GM18499 (cell line): ENCODE measurements at regions not wholly inside any gene's neighbourhood (a gene's known extent, or its start where the extent isn't known, plus 50 kb on each side); places are given as distances from the start of the nearest gene placed in this dataset.

ENCODE experiments used
- ATAC-seq: cut with Tn5 transposase; IDR thresholded peaks from one replicate; pipeline ENCODE4 v1.9.1; 2021; ENCODE audit warnings: moderate number of reproducible peaks; ENCODE audit not compliant: insufficient read depth, unreplicated experiment

DNA sequence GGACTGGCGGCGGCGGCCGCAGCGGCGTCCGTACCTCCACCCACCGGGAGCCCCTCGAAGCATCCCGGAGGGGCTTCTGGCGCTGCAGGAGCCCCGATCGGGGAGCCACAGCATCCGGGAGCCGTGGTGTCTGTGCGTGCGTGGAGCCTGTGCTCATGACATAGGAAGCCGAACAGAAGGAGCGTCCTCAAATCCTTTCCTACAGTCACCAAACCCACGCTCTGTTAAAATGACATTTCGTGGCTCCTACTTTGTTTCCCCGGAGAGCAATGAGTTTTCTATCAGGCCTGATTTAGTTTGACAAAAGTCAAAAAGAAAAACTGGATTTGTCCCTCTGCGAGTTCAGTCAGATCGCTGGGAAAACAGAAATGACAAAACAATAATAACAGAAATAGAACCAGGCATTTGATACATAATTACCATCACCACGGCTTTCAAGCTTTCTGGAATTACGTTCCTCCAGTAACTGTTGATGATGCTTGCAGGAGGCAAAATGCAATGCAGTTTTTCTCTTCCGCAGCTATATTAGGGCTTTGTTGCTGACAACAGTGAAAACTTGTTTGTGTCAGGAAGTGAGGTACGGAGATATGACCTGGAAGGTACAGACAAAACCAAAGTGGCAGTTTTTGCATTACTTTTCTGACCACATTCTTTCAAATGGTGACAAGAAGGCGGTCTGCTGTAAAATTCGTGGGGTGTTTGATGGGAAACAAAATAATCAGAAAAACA lies 219.3 kb upstream of the MKLN1 start:
- ATAC-seq, result no peak

DNA sequence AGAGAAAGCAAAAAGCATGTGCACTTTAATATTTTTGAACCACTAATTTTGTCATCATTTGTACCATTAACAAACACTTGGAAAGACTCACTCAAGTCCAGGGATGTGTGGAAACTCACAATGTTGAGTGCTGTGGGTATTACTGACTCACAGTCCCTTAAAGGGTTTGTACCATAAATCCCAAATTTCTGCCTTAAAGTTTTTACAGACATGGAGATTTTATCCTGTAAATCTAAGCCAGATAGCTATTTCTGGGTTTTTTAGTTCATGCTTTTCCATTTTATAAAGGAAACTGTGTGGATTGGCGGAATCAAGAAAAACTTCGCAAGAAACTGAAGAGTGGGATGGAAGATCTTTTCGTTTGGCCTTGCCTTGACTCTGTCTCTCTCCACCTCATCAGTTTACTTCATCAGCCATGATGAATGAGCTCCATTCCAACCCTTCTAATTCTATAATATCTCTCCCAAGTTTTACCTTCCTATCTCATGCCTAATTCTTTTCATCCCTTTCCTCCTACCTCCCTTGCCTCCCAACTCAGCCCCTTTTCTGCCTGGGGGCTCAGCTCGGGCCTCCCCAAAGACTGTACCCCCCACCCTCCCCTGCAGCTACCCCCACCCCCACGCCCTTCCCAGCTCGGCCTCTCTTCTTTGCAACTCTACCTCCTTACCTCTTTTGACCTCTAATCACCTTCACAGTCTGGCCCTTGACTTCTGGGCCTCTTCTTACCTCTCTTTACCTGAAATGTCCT lies 218.5 kb upstream of the MKLN1 start:
- ATAC-seq, result no peak

DNA sequence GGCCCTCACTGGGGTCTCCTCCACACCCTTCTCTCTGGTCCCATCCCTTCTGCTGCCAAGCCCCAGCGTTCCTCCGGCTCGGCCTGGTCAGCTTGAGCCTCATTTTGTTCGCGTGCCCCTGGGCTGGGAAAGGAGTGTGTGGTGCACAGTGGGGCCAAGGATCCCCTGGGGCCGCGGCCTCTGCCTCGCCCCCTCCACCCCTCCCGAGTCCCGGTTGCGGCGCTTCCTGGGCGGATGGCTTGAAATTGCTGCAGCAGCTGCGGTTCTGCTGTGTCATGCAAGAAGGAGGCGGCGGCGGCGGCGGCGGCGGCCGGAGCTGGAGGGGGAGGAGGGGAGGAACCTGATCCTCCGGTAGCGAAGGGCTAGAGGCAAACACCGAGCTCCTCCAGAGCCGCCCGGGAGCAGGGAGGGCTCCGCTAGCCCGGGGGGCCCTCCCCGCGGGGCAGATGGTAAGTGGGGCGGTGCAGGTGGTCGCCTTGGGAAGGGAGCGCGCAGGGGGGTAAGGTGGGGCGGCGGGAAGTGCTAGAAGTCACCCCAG lies 217.8 kb upstream of the MKLN1 start:
- ATAC-seq, result no peak

DNA sequence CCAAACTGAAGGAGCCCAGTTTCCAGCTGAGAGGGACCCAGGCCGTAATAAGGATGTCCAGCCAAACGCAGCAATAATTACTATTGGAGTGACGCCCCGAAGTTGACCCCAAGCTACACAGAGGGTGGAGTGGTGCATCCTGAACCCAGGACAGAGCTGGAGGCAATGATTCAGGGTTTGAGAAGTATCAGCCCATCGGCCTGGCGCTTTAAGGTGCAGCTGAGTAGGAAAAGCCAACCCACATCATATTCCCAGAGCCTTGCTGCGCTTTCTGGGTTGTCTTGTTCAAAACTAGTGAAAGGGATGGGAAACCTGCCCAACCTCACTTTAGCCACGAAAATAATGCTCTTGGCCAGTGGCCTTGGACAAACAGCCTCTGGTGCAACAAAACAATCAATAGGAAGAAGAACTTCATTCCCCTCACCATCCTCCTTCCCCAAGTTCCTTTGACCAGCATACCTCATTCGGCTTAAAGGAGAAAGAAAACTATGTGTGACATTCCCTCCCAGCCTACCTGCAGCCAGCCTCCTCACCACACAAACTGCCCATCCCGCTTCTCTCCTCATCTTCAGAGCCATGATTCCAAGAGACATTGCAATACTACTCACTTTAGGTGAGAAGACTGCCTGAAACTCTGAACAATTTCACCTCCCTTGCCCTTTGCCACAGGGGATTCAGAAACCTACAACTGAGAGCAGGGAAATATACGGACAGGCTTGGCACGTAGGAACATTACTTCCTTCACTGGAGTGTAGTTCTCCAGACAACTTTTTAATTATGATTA lies 217.2 kb upstream of the MKLN1 start:
- ATAC-seq, result no peak

DNA sequence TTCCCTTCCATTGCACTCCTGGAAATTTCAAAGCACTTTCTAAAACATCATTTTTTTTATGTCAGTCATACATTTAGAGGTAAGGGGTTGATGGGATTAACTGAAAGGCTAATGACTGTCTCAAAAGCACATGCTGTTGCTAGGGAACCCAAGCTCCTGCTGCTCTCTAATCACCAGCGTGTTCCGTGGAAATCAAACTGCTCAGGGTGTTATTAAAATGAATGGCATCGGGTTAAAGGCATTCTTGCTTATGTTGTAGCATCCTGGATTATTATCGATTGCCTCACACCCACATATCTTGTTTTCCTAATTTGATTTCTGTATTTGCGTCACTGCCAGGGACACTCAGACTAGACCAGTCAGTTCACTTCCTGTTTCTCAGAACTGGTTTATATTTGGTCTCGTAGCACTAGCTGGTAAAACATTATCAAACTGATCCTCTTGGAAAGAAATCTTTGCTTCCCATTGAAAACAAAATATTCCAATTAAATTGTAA lies 216.5 kb upstream of the MKLN1 start:
- ATAC-seq, result no peak

DNA sequence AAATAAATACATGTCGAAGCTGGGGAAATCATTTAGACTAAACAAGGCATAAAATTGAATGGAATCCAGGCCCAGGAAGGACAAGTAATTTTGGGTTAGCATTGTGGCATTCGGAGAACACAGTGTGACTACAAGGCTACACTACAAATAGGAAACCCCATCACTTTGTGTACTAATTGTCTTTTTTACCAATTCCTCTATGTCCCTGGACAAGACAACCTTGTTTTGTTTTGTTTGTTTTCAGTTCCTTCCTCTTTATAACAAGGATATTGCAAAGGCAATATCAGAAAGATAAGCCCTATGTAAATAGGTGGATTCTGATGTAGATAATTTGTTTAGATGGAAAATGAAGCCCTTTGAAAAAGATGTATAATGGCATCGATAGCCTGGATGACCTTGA lies 215.9 kb upstream of the MKLN1 start:
- ATAC-seq, result no peak

DNA sequence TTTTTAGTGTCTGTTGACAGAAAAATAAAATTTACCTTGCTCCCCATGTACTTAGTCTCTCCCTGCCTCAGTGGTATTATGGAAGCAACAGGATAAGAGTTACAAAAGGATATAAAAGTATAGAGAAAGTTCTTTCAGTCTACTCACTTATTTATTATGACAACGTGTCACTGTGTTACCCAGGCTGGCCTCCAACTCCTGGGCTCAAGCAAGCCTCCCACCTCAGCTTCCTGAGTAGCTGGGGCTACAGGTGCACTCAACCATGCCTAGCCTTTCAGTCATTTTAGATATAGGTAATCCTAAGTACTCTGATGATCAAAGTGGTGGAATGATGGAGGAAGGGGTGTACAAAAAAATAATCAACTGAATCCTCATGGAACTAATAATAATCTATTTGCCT lies 215.2 kb upstream of the MKLN1 start:
- ATAC-seq, result no peak

DNA sequence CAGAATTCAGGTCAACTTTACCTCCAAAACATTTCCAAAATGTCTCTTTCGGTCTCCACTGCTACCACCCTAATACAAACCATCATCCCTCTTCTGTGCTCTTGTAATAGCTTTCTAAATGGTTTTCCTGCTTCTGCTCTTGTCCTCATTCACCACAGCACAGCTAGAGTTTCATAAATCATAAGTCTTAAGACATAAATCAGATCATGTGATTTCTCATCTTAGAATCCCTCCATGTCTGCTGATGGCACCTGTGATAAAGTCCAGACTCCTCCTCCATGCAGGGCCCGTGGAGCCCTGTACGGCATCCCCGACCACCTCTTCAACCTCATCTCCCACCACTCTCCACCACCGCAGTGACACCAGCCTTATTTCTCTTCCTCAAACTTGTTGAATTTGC lies 212.3 kb upstream of the MKLN1 start:
- ATAC-seq, result no peak

DNA sequence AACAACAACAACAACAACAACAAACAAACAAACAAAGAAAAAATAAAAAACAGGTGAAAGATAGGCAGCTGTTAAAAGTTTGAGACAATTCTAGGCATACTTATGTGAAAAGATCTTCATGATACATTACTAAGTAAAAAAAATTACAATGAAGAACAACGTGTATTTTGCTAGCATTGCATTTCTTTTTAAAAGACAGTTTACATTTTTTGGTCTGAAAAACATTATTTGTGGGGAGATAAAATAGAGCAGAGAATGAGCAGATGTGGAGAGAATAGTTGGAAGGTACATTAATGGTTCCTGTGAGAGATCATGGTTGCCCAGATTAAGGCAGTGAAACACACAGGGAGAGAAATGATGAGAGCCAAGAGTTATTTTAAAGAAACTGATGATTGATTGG lies 210.2 kb upstream of the MKLN1 start:
- ATAC-seq, result no peak

DNA sequence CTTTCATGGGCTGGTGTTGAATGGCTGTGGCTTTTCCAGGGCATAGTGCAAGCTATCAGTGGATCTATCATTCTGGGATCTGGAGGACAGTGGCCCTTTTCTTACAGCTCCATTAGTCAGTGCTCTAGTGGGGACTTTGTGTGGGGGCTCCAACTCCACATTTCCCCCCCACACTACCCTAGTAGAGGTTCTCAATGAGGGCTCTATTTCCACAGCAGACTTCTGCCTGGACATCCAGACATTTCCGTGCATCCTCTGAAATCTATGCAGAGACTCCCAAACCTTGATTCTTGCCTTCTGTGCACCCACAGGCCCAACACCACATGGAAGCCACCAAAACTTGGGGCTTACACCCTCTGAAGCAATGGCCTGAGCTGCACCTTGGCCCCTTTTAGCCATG lies 208.3 kb upstream of the MKLN1 start:
- no peak for ATAC-seq

DNA sequence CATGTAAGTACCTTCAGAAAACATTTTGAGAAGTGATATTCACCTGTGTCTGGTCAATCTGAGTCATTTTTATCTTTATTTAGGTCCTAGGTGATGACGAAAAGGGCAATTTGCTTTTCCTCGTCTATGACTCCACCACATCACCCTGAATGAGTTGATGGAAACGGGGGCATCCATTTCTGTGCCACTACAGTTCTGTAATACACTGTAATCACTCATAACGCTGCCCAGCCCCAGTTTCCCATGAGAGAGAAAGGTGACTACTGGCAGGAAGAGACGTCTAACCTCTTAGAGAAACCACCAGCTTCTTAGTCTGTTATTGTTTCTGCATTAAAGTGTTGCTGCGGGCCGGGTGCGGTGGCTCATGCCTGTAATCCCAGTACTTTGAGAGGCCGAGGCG lies 205.3 kb upstream of the MKLN1 start:
- no peak for ATAC-seq

DNA sequence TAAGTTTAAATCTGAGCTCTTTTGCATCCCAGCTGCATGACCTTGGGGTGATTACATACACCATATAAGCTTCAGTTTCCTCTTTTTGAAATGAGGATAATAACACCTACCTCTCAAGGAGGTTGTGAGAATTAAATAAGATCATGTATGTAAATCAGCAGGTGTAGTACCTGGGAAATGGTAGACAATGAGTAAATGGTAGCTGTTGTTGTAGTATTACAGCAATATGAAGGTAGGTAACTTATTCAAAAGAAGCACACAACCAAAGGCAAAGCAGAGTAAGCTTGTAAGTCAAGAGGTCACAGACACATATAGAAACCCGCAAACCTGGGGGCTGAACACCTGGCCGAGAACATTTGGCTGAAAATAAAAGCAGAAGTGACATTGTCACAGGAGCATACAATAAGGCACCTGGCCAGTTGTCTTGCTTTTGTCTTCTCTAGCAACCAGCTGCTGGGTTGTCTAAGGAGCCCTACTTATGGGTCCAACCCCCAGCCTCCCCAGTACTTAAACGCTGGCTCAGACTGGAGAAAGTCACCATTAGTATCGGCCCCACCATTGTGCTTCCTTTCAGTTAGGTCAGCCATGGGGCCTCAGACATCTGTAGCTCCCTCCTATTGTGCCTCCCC lies 203.6 kb upstream of the MKLN1 start:
- peak; percentile 87 for ATAC-seq

DNA sequence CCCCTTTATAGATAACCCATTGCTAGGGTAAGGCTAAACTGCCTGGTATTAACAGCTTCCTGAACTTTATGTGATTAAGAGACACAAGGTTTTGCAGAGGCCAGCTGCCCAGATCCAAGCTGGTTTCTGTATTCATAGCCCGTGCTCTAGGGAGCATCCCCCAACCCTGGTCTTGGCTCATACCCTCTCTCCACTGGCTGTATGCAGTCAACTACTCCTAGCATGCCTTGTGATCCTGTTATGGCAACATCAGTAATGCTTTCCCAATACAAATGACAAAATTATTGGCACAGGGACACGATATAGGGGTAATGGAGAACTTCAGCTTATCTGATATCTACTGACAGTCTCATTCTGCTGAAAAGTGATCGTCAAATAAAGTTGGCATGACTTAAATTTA lies 202.8 kb upstream of the MKLN1 start:
- no peak for ATAC-seq

DNA sequence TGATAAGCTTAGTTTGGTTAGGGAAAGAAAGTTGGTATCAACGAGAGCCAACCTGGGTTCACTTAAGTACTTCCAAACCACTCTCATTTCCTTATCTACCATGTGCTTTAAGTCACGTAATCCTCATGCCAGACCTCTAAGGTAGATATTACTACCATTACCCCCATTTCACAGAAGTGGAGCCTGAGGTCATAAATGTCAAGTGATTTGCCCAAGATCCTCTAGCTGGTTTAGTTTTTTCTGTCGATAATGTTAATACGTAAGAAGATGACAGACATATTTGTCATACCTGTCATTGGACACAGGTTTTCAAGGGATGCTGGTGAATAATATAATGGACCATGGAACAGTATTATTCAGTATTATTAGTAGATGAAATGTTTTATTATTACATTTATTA lies 197.4 kb upstream of the MKLN1 start:
- no peak for ATAC-seq

DNA sequence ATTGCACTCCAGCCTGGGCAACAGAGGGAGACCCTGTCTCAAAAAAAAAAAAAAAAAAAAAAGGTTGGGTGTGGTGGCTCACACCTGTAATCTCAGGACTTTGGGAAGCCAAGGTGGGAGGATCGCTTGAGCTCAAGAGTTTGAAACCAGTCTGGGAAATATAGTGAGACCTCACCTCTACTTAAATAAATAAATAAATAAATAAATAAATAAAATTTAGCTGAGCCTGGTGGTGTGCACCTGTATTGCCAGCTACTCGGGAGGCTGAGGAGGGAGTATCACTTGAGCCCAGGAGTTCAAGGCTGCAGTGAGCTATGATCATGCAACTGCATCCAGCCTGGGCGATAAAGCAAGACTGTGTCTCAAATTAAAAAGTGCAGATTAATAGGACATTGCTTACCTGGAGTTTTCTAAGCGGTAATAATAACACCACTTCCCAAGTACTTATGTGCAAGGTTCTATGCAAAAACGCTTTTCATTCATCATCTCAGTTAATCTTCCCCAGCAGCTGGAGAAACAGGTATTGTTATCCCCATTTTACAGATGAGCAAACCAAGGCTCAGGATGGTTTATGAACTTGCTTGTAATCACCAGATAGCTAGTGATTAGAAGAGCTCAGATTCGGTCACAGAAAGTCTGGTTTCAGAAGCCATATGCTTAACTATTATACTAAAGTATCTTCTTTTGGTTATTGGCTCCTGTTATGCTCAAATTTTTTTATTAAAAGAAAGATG lies 196.5 kb upstream of the MKLN1 start:
- no peak for ATAC-seq

DNA sequence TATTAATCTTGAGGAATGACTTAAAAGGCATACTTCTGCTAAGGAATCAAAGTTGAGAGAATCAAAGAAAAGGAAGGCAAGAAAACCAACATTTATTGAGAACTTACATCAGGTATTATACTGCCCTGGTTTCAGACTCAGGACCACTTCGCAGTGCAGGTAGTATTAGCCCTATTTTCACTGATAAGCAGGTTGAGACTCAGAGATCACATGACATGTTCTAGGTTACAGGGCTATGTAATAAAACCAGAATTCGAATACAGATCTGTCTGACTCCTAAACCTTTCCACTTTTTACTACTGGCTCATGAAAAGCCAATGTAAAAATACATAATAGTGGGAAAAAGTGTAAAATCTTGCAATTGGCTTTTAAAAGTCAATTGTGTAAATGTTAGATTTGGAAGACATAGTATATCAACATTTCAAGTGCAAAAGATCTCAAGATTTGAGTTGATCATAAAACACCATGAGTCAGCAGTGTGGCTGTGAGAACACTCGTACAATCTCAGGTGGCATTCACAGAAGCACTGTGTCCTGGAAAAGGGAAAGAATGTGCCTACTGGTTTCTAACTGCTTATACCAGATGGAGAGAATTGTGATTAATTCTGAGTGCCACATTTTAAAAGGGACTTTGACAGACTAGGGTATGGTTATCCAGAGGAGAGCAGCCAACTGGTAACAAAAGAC lies 195.8 kb upstream of the MKLN1 start:
- no peak for ATAC-seq

DNA sequence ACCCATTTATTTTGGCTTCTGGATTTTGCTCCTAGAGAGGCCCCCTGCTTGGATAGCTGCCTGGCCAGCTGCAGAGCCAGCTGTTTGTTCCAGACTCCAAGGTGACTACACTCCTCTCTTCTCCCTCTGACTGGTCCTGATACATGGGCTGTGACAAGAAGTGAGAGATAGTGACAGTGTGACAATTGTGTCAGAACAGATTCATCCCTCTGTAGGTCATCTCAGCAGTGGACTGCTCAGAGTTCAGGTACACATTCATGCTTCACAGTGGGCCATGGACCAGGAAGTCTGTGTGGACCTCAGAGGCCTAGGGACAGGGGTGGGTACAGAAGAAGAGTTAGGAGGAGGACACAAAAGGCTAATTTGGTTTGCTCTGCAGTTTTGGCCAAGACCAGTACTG lies 188.2 kb upstream of the MKLN1 start:
- ATAC-seq, result no peak

DNA sequence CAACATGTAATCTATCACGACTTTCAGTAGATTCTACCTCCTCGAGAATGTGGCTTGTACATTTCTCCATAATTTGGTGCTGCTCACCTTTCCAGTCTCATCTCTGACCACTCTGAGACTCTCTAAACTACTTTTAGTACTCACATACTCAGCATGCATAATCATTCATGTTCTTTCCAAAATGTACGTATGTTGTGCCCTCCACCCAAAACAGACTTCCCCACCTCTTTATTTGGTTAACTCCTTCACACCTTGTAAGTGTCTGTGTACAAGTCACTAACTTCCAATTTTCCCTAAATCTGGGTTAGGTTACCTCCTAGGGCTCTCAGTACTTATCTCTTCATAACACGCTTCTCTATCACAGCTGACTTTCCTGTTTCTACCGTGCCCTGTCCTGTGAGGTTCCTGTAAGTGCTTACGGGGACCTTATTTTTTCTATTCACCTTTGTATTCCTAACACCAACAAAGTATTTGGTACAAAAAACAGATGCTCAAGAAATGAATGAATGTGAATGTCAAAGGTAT lies 186.2 kb upstream of the MKLN1 start:
- no peak for ATAC-seq

DNA sequence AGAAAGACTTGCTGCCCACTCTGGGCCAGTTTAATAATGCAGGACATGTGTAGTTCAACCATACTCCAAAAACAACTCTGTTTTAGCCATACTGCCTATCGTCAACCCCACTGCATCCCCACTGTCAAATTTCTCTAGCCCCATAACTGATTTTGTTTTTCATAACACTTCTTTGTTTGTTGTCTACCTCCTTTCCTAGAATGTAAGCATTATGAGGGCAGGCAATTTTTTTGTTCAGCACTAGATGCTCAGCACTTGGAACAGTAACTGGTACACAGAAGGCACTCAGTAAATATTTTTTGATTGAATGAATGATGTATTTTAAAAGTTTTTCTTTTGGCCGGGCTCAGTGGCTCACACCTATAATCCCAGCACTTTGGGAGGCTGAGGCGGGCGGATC lies 183.8 kb upstream of the MKLN1 start:
- ATAC-seq, result no peak
